Brain microvascular endothelial cell (primary cell): ENCODE measurements at regions not wholly inside any gene's neighbourhood (a gene's known extent, or its start where the extent isn't known, plus 50 kb on each side); places are given as distances from the start of the nearest gene placed in this dataset.

ENCODE experiments used
- DNase-seq: peaks from one replicate; pipeline ENCODE4 v3.0.0-alpha.2; 2020
- H3K27ac ChIP-seq: fragments of 250-450 bp; sonication (Bioruptor Pico); 2 replicates; pipeline ENCODE4 v1.5.1; 2020; ENCODE audit warnings: mild to moderate bottlenecking, moderate library complexity
- H3K27me3 ChIP-seq: fragments of 250-450 bp; sonication (Bioruptor Pico); replicated peaks from 2 replicates; pipeline ENCODE4 v1.5.1; 2020; ENCODE audit warnings: mild to moderate bottlenecking
- H3K36me3 ChIP-seq: fragments of 250-450 bp; sonication (Bioruptor Pico); replicated peaks from 2 replicates; pipeline ENCODE4 v1.5.1; 2020; ENCODE audit warnings: mild to moderate bottlenecking
- H3K4me3 ChIP-seq: 2 replicates; pipeline ENCODE4 v1.5.1; 2011; ENCODE audit warnings: low read depth, mild to moderate bottlenecking, control low read depth, low read length, moderate library complexity
- in situ Hi-C: cut with HindIII; loops from 2 replicates; pipeline ENCODE4 v1.10.0; 2017; ENCODE audit warnings: low sequenced_read_pairs, low pct_ligation_motif_present
- TF ChIP-seq, protein P1 (sequence below): IDR thresholded peaks from 2 replicates; pipeline ENCODE4 v1.5.1; 2011; ENCODE audit warnings: low read depth, mild to moderate bottlenecking, moderate library complexity, low read length, control low read depth, inconsistent platforms; ENCODE audit errors: missing control alignments

DNA sequence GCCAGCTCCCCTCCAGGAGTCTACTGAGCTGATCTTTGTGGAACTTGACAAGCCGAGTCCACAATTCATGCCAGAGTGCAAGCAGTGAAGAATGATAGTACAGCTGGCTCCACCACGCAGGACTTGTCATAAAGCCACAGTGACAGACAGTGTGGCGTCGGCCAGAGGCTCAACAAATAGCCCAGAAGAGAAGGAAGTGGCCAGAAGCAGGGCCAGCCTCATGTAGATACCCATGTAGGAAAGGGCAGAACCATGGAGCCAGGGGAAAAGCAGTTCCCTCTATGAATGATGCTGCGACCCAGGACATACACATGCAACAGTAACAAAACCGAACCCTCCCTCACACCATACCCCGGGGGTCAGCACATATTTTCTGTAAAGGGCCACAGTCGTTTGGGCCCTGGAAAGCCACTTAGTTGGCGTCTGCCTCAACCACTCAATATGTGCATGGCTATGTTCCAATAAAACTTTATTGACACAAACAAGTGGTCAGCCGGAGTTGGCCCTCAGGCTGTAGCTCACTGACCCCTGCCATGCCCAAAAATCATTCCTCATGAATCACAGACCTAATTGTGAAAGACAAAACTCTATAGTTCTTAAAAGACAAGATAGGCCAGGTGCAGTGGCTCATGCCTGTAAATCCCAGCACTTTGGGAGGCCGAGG, 161.4 kb downstream of the BRD1 start:
- no peak for DNase-seq
- TF ChIP-seq, protein P1, sequence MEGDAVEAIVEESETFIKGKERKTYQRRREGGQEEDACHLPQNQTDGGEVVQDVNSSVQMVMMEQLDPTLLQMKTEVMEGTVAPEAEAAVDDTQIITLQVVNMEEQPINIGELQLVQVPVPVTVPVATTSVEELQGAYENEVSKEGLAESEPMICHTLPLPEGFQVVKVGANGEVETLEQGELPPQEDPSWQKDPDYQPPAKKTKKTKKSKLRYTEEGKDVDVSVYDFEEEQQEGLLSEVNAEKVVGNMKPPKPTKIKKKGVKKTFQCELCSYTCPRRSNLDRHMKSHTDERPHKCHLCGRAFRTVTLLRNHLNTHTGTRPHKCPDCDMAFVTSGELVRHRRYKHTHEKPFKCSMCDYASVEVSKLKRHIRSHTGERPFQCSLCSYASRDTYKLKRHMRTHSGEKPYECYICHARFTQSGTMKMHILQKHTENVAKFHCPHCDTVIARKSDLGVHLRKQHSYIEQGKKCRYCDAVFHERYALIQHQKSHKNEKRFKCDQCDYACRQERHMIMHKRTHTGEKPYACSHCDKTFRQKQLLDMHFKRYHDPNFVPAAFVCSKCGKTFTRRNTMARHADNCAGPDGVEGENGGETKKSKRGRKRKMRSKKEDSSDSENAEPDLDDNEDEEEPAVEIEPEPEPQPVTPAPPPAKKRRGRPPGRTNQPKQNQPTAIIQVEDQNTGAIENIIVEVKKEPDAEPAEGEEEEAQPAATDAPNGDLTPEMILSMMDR: no peak
- Histone ChIP-seq H3K27ac (no peak overlapping the region), H3K36me3 (no peaks in the 10 kb centered on the region), H3K4me3 (no peak overlapping the region), H3K27me3 (peaks cover 12% of the 10 kb centered on the region)
- in situ Hi-C loops: no loop called here

DNA sequence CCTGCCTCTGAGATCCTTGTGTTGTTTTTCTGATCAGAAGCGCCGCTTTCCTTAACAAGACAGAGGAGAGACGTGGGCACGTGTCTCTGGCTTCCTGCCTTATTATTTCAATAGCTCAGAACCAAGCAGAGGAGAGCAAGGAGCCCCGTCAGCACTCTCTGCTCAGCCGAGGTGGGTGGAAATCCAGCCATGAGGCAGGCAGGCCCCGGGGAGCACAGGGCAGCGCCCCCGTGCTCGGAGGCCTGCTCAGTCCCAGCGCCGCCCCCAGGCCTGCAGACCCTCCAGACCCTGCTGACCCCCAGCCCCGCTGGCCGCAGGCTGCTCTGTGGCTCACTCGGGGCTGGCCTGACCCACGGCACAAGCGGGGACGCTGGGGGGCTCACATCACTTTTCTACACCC, 162.8 kb downstream of the BRD1 start:
- Histone ChIP-seq H3K36me3 (no peaks in the 10 kb centered on the region), H3K27me3 (no peaks in the 10 kb centered on the region), H3K27ac (no peak overlapping the region), H3K4me3 (no peak overlapping the region)
- in situ Hi-C loops: no loop called here
- TF ChIP-seq, protein P1: no peak
- no peak for DNase-seq

DNA sequence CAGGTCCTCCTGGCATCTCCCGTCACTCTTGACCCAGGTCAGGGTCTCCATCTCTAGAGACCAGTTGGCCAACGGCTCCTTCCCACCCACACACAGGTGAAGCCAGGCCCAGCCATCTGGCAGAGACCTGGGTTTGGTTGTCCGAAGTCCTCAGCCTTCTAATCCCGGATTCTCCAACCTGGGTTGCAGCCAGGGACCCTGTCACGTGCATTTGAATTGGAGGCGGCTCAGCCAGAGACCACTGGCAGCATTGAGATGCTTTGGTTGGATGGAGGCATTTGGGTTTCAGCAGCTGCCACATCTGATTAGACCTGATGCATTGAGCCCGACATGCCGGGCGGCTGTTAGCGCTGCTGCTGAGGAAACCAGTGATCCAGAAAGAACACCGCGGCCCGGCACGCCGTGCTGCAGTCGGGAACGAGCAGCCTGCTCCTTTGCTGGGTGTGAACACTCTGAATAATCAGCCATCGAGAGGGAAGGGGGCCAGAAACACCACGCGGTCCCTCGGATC, 163.2 kb downstream of the BRD1 start:
- no peak for DNase-seq
- in situ Hi-C loops: no loop called here
- no peaks in the 10 kb centered on the region for H3K36me3 ChIP-seq
- no peaks in the 10 kb centered on the region for H3K27me3 ChIP-seq
- H3K27ac ChIP-seq: no peak overlapping the region
- no peak overlapping the region for H3K4me3 ChIP-seq
- TF ChIP-seq, protein P1: no peak

DNA sequence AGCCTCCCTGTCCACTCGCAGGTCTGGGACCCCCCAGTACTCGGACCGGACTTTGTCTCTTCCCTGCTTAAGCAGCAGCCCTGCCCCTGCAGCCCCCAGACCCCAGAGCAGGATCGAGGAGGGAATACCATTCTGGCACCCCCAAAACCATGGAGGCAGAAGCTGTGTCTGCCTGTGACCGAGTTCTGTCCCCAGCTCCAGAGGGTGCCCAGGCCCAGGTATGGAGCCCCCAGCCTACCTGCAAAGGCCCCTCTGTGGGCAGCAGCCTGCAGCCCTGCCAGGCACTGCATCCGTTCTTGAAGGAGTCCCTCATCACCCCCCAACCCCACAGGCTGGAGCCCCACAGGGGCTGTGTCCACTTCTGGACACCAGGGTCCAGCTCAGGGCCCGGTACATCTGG, 163.8 kb downstream of the BRD1 start:
- H3K27ac ChIP-seq: no peak overlapping the region
- TF ChIP-seq, protein P1: no peak
- DNase-seq: no peak
- no peak overlapping the region for H3K4me3 ChIP-seq
- in situ Hi-C loops: no loop called here
- no peaks in the 10 kb centered on the region for H3K36me3 ChIP-seq
- H3K27me3 ChIP-seq: no peaks in the 10 kb centered on the region

DNA sequence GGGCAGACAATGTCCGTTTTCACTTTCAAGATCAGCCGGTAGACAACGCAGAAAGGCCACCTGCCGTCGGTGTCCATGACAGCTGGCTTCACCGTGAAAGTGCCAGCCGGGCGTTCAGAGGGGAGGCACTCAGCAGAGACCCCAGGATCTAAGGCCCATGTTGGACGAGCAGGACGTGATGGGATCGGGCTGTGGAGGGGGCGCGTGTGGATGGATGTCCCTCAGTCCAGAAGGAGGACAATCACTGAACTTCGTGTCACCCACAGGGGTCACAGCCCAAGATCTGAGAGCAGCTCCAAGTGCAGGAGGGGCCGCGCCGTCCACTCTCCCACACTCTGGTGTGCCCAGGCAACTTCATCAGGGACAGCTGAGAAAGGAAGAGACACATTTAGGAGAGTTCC, 164.4 kb downstream of the BRD1 start:
- TF ChIP-seq, protein P1: no peak
- H3K4me3 ChIP-seq: no peak overlapping the region
- no peaks in the 10 kb centered on the region for H3K27me3 ChIP-seq
- in situ Hi-C loops: no loop called here
- no peaks in the 10 kb centered on the region for H3K36me3 ChIP-seq
- H3K27ac ChIP-seq: no peak overlapping the region
- DNase-seq: no peak

DNA sequence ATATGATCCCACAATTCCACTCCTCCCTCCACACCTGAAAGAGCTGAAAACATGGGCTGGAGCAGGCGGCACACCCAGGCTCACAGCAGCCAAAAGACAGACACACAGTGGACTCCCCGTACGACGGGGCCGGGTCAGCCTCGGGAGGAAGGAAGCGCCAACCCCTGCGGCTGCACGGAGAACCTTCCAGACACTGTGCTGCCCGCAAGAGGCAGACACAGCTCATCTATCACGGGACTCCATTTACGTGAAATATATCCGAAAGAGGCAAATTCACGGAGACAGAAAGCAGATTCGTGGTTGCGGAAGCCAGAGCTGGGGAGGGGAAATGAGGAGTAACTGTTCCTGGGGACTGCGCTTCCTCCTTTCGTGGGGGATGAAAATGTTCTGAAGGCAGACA, 165.0 kb downstream of the BRD1 start:
- H3K27me3 ChIP-seq: no peaks in the 10 kb centered on the region
- H3K27ac ChIP-seq: no peak overlapping the region
- H3K36me3 ChIP-seq: no peaks in the 10 kb centered on the region
- no peak for DNase-seq
- in situ Hi-C loops: no loop called here
- TF ChIP-seq, protein P1: no peak
- H3K4me3 ChIP-seq: no peak overlapping the region
